ENCODE measurements at regions not wholly inside any gene's neighbourhood (a gene's known extent, or its start where the extent isn't known, plus 50 kb on each side); places are given as distances from the start of the nearest gene placed in this dataset.
A peak's percentile ranks its signal among the peaks of the same experiment; 100 is the strongest.

DNA sequence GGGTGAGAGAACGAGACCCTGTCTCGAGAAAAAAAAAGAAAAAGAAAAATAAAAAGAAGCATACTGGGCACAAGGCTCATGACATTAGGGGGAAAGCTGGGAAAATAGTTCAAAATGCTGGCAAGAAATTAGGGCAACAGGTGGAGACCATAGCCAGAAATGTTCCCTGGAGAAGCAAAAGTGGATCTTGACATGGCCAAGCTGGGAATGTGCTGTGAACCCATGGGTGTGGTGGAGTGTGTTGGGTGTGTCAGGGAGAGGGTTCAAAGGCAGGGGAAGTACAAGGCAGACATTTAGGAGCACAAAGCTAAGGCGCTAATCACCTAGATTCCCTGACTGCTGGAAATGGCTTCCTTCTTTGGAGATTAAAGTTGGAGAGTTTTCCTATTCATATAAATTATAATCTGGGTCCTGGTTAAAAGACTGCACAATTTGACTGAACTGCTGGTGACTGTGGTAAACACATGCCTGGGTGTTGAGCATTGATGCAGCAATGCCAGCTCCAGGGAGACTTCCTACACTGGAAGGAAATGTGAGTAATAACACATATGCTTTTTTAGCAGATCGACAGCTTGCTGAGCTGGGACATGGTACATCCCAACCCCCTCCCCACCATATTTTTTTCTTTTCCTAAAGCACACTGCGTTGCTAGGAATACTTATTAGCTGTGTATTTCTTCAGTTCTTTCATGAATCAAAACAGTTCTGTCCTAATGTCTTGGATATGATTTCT, 70.1 kb upstream of the ARHGAP21 start:
- no peak for DNase-seq

DNA sequence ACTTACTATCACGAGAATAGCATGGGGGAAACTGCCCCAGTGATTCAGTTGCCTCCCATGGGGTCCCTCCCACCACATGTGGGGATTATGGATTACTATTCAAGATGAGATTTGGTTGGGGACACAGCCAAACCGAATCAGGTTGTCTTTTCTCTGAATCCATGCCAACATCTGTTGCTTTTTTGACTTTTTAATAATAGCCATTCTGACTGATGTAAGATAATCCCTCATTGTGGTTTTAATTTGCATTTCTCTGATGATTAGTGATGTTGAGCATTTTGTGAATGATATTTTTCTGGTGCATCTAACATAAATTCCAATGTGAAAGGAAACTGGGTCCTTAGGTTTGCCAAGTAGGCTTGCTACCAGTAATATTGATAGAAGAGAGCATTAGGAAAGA, 69.0 kb upstream of the ARHGAP21 start:
- no peak for DNase-seq

DNA sequence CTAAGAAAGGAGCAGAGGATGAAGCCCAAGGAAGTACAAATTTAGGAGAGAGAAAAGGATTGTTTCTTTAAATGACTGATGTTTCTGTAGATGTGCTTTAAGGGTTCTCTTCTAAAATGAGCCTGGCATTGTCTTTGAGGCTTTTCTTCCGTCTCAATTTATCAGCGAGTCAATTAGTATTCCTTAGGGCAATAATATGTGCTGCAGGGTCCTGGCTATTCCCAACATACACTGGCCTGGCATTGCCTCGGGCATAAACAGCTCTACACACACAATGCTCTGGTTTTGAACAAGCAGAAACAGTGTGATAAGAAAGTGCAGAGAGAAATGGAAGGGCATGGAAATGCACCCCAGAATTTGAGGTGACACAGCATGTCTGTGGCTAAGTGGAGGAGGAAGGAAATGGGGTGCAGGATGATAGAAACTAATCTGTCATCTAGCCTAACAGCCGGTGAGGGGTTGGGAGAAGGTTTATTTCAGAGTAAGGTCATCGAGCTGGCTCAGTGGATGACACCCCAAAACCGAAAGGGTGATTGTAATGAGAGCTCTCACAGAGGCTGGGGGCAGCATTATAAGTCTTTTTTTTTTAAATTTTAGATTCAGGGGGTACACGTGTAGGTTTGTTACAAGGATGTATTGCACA, 67.5 kb upstream of the ARHGAP21 start:
- DNase-seq = peak; percentile 27

DNA sequence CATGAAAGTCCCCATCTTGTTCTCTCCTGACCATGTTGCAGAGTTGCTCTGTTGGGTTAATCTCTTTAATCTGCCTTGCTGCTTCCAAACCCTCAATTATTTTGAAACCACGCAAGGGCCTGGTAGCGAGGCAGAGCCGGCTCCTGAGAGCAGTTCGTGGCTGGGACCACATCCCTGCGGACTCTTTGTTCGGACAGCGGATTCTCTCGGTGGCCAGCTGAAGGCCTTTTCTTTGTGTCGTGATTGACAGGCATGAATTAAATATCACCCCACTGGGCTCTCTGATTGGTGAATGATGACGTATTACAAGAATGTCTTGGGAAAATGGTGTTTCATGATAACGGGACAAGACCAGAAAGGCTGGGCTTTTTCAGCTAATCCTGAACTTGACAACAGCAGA, 66.9 kb upstream of the ARHGAP21 start:
- DNase-seq = no peak

DNA sequence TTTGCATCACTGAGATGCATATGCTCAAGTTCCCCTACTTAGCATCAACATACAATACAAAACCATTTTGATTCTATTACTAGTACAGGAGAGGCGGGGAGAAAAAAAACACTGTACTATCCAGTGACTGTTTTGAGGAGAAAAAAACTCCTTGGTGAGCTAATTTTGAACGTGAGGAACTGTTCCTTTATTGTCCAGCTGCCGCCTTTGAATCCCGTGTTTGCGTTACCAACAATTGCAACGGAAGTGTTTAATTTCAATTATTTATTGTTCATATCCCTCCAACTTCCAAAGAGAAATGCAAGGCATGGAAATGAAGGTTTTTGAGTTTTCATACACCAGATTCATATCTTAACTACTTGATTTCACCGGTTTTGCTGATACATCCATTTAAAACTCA, 66.4 kb upstream of the ARHGAP21 start:
- no peak for DNase-seq

DNA sequence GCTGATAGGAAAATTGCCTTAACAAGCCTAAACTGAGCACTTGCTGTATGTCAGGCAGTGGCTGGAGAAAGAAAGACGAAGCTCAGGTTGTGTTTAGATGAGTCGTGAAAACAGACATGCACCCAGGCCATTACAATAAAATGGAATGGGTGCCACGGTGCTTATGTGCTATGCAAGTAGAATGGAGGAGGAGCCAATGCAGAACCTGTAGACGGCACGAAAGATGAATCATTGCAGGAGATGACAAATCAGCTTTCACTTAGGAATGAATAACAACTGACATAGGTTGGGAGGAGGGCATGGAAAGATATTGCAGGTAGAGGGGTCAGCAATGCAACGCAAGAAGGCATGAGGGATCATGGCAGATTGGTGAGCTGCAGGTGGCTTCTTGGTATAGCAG, 61.2 kb upstream of the ARHGAP21 start:
- DNase-seq = no peak

DNA sequence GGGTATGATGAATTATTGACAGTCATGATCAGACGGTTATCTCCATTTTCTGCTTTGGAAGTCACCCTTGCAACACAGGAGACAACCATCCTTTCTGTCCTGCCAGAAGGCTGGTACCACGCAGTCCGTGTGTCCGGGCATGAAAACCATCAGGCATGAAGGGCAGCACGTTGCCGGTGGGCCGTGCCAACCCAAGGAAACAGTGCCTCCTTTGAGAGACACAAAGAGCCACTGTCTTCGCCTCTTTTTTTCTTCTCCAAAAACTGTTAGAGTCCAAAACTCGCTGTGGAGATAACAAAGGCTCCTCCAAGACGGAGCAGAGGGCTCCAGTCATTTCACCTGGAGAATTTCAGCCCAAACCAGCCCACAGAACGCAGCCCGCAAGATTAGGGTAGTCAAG, 60.4 kb upstream of the ARHGAP21 start:
- DNase-seq = no peak

DNA sequence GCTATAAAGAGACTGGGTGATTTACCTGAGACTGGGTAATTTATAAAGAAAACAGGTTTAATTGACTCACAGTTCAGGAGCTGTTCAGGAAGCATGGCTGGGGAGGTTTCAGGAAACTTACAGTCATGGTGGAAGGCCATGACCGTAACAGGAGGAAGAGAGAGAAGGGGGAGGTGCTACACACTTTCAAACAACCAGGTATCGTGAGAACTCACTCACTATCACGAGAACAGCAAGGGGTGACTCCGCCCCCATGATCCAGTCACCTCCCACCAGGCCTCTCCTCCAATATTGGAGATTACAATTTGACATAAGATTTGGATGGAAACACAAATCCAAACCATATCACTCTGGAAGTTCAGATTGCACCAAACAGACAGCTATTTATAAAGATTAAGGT, 59.8 kb upstream of the ARHGAP21 start:
- DNase-seq = no peak

DNA sequence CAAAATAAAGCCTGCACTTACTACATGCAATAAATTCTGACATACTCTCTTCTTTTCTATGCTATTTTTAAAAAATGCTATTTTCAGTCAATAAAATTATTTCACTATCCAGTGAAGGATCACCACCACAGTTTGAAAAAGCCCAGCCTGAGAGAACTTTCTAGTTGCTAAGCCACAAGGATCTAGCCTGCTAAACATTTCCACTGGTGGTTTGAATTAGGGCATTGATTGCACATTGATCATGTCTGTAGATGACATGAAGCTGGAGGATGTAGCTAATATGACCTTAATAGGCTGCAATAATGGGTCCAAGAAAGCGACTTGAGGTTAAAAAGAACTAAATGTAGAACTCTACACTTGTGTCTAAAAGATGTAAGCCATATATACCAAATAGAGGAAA, 56.0 kb upstream of the ARHGAP21 start:
- DNase-seq = no peak

DNA sequence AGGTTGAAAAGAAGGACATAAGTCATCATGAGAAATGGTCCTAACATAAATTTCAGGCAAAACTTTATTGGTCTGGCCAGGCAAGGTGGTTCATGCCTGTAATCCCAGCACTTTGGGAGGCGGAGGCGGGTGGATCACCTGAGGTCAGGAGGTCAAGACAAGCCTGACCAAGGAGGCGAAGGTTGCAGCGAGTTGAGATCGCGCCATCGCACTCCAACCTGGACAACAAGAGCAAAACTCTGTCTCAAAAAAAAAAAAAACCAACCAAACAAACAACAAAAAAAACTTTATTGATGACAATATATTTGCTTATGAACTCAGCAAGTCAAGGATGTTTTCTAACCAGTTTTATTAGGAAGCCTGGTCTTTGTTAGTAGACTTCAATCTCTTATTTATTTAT, 54.6 kb upstream of the ARHGAP21 start:
- DNase-seq = no peak

DNA sequence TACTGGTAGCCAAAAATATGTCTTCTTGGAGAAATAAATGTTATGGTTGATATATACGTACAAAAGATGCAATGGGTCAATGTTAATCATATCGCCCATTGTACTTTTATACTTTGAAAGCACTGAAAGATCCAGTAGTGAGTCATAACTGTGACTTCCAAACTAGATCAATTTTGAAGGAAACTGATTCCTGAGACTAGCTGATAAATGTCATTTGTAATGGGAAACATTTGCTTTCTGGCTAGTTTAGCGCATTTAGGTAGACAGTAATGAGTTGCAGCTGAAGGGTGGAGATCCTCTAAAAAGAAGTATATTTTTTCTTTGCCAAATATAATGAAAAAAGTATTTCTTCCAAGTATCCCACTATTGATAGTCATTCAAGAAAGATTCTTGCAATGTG, 53.5 kb upstream of the ARHGAP21 start:
- no peak for DNase-seq

DNA sequence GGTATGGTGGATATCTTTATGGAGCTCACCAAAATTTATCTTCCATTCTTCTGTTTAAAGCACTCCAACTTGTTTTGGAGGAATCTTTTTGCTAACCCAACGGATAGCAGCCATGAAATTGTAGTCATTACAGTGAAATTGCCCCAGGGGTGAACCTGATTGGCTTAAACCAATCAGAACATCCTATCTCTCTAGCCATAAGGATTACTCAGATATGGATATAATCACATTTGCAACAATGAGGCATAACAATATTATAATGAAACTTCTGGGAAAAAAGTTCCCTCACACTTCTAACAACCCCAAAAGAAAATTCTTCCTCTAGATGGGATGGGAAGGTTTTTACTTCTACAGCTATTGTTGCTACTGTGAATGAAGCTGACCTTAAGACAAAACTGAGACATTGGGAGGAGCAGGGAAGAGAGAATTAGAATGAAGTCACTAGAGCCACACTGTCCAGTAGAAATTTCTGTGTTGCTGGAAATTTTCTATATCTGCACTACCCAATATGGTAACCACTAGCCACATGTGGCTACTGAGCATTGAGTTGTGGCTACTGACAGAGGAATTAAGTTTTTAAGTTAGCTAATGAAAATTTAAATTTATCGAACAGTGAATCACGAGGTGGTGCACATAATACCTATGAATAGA, 50.4 kb upstream of the ARHGAP21 start:
- no peak for DNase-seq
